Neural cell (in vitro differentiated cells): ENCODE measurements at regions not wholly inside any gene's neighbourhood (a gene's known extent, or its start where the extent isn't known, plus 50 kb on each side); places are given as distances from the start of the nearest gene placed in this dataset.
"Not testable (repeated sequence)": the region's sequence is repeated elsewhere in the genome, so short reads cannot be mapped to it uniquely, and the experiment has no call there.

ENCODE experiments used
- H2AFZ ChIP-seq: fragments of 200-600, 300-800 bp; sonication (generic), shearing (Covaris generic); 2 replicates; pipeline ENCODE4 v1.6.0; 2014; ENCODE audit warnings: low read depth, mild to moderate bottlenecking, antibody characterized with exemption, low read length, moderate library complexity
- H3F3A ChIP-seq: fragments of 200-600 bp; shearing (Covaris generic); 2 replicates; pipeline ENCODE4 v1.6.1; 2016; ENCODE audit warnings: mild to moderate bottlenecking, moderate library complexity, mixed read lengths, antibody characterized with exemption, low read length; ENCODE audit not compliant: insufficient read depth, poor library complexity, severe bottlenecking
- H3K27ac ChIP-seq: fragments of 200-600, 300-800 bp; sonication (generic), shearing (Covaris generic); 2 replicates; pipeline ENCODE4 v1.5.1; 2014; ENCODE audit warnings: mild to moderate bottlenecking, low read length, moderate library complexity
- H3K27me3 ChIP-seq: fragments of 300-800, 200-600 bp; sonication (generic), shearing (Covaris generic); 2 replicates; pipeline ENCODE4 v1.6.0; 2014; ENCODE audit warnings: mild to moderate bottlenecking, low read depth, low read length, moderate library complexity; ENCODE audit not compliant: insufficient read depth
- H3K36me3 ChIP-seq: fragments of 300-800, 200-600 bp; sonication (generic), shearing (Covaris generic); 2 replicates; pipeline ENCODE4 v1.5.1; 2014; ENCODE audit warnings: mild to moderate bottlenecking, antibody characterized with exemption, low read length, moderate library complexity; ENCODE audit not compliant: insufficient read depth
- H3K4me2 ChIP-seq: fragments of 300-800, 200-600 bp; sonication (generic), shearing (Covaris generic); 2 replicates; pipeline ENCODE4 v1.6.0; 2014; ENCODE audit warnings: mild to moderate bottlenecking, low read length
- H3K4me3 ChIP-seq: fragments of 300-800, 200-600 bp; sonication (generic), shearing (Covaris generic); 2 replicates; pipeline ENCODE4 v1.5.1; 2014; ENCODE audit warnings: mild to moderate bottlenecking, low read length, moderate library complexity
- H3K79me2 ChIP-seq: fragments of 200-600 bp; shearing (Covaris generic); replicated peaks from 2 replicates; pipeline ENCODE4 v1.6.0; 2014; ENCODE audit warnings: mild to moderate bottlenecking, low read length, moderate library complexity; ENCODE audit not compliant: insufficient read depth
- H3K9ac ChIP-seq: fragments of 300-800, 200-600 bp; sonication (generic), shearing (Covaris generic); 2 replicates; pipeline ENCODE4 v1.6.1; 2016; ENCODE audit warnings: mild to moderate bottlenecking, low read length, mixed read lengths
- H3K9me2 ChIP-seq: fragments of 200-600 bp; shearing (Covaris generic); 2 replicates; pipeline ENCODE4 v1.6.1; 2016; ENCODE audit warnings: mild to moderate bottlenecking, low read length, mixed read lengths; ENCODE audit not compliant: insufficient read depth
- H3K9me3 ChIP-seq: fragments of 200-600, 300-800 bp; sonication (generic), shearing (Covaris generic); 2 replicates; pipeline ENCODE4 v1.6.1; 2016; ENCODE audit warnings: mild to moderate bottlenecking, mixed run types, low read length, moderate library complexity, mixed read lengths
- H4K20me1 ChIP-seq: fragments of 200-600 bp; shearing (Covaris generic); 2 replicates; pipeline ENCODE4 v1.6.1; 2016; ENCODE audit warnings: mild to moderate bottlenecking, mixed run types; ENCODE audit not compliant: insufficient read depth

GRCh38 chr5:177845906-177846305 is 63.2 kb upstream of the FAM153A start:
- not testable (repeated sequence) for H3K9ac ChIP-seq, H4K20me1 ChIP-seq, H3K4me2 ChIP-seq, H3K36me3 ChIP-seq, H3K27me3 ChIP-seq, H3K9me2 ChIP-seq, H2AFZ ChIP-seq, H3K4me3 ChIP-seq, H3F3A ChIP-seq, H3K27ac ChIP-seq, H3K79me2 ChIP-seq, H3K9me3 ChIP-seq

- H4K20me1 ChIP-seq, H3K36me3 ChIP-seq, H3K9me3 ChIP-seq, H2AFZ ChIP-seq, H3F3A ChIP-seq, H3K27ac ChIP-seq, H3K4me2 ChIP-seq, H3K4me3 ChIP-seq, H3K79me2 ChIP-seq, H3K27me3 ChIP-seq, H3K9ac ChIP-seq, H3K9me2 ChIP-seq: not testable (repeated sequence)
Measured at GRCh38 chr5:177836191-177836590, 53.5 kb upstream of the FAM153A start.
